ENCODE measurements at regions not wholly inside any gene's neighbourhood (a gene's known extent, or its start where the extent isn't known, plus 50 kb on each side); places are given as distances from the start of the nearest gene placed in this dataset.
"Not testable (repeated sequence)": the region's sequence is repeated elsewhere in the genome, so short reads cannot be mapped to it uniquely, and the experiment has no call there.

- Histone ChIP-seq H3K9me3 (no peaks in the 10 kb centered on the region), H3K4me3 (no peak overlapping the region), H3K4me1 (no peaks in the 10 kb centered on the region), H3K27ac (no peak overlapping the region), H3K27me3 (no peaks in the 10 kb centered on the region), H3K36me3 (no peaks in the 10 kb centered on the region)
- no peak for TF ChIP-seq CTCF (IDR thresholded peaks at IDR 0.05)
- DNase-seq: no peak
- intact Hi-C loops (cut with DNase I; ENCODE audit: low total_unique reads): no loop called here
These were observed 180.3 kb upstream of the TACR1 start for GRCh38 chr2:75379476-75380210.

GRCh38 chr2:75375646-75376582 is 176.6 kb upstream of the TACR1 start:
- DNase-seq: no peak
- Histone ChIP-seq H3K9me3 (no peaks in the 10 kb centered on the region), H3K4me1 (no peaks in the 10 kb centered on the region), H3K36me3 (no peaks in the 10 kb centered on the region), H3K27me3 (no peaks in the 10 kb centered on the region), H3K27ac (no peak overlapping the region), H3K4me3 (no peak overlapping the region)
- intact Hi-C loops (cut with DNase I; ENCODE audit: low total_unique reads): no loop called here
- TF ChIP-seq CTCF (IDR thresholded peaks at IDR 0.05): no peak

GRCh38 chr2:75374414-75374957 is 175.2 kb upstream of the TACR1 start:
- H3K27ac ChIP-seq; H3K4me1 ChIP-seq; H3K9me3 ChIP-seq; H3K36me3 ChIP-seq; DNase-seq; intact Hi-C loops (cut with DNase I; ENCODE audit: low total_unique reads); H3K27me3 ChIP-seq; H3K4me3 ChIP-seq: not testable (repeated sequence)

GRCh38 chr2:75367401-75367800 is 168.1 kb upstream of the TACR1 start:
- no peaks in the 10 kb centered on the region for H3K27me3 ChIP-seq
- no peak for TF ChIP-seq CTCF (IDR thresholded peaks at IDR 0.05)
- no peak overlapping the region for H3K4me3 ChIP-seq
- no peaks in the 10 kb centered on the region for H3K4me1 ChIP-seq
- no peak for DNase-seq
- peaks cover 0 to 5% (median 0%) of the 10 kb centered on the region in 3 donors for H3K9me3 ChIP-seq
- H3K36me3 ChIP-seq: no peaks in the 10 kb centered on the region
- no peak overlapping the region for H3K27ac ChIP-seq
- intact Hi-C loops (cut with DNase I; ENCODE audit: low total_unique reads): no loop called here

- no peak for DNase-seq
- H3K4me1 ChIP-seq: no peaks in the 10 kb centered on the region
- intact Hi-C loops (cut with DNase I; ENCODE audit: low total_unique reads): no loop called here
- H3K4me3 ChIP-seq: no peak overlapping the region
- no peaks in the 10 kb centered on the region for H3K9me3 ChIP-seq
- H3K27me3 ChIP-seq: no peaks in the 10 kb centered on the region
- no peaks in the 10 kb centered on the region for H3K36me3 ChIP-seq
- no peak overlapping the region for H3K27ac ChIP-seq
- TF ChIP-seq CTCF (IDR thresholded peaks at IDR 0.05): no peak
These were observed 162.2 kb upstream of the TACR1 start for GRCh38 chr2:75361486-75361885.

- intact Hi-C loops (cut with DNase I; ENCODE audit: low total_unique reads): no loop called here
- H3K27me3 ChIP-seq: no peaks in the 10 kb centered on the region
- DNase-seq: no peak
- no peaks in the 10 kb centered on the region for H3K4me1 ChIP-seq
- H3K4me3 ChIP-seq: no peak overlapping the region
- TF ChIP-seq CTCF (IDR thresholded peaks at IDR 0.05): no peak
- no peak overlapping the region for H3K27ac ChIP-seq
- H3K36me3 ChIP-seq: no peaks in the 10 kb centered on the region
- no peaks in the 10 kb centered on the region for H3K9me3 ChIP-seq
These were observed 161.6 kb upstream of the TACR1 start for GRCh38 chr2:75360945-75361344.

All from tibial artery (tissue), 4 donors.